Muscle of leg (tissue), 3 donors: ENCODE measurements at regions not wholly inside any gene's neighbourhood (a gene's known extent, or its start where the extent isn't known, plus 50 kb on each side); places are given as distances from the start of the nearest gene placed in this dataset.

Experiments used
- DNase-seq: peaks from one replicate; pipeline ENCODE4 v3.0.0; 2013
- H3K27ac ChIP-seq: one replicate; pipeline ENCODE4 v1.5.1; 2013; ENCODE audit warnings: mild to moderate bottlenecking, low read length, control low read depth
- H3K27me3 ChIP-seq: one replicate; pipeline ENCODE4 v1.6.1; 2013; ENCODE audit warnings: low read length; ENCODE audit not compliant: control insufficient read depth, insufficient read depth
- H3K36me3 ChIP-seq: one replicate; pipeline ENCODE4 v1.6.1; 2013; ENCODE audit warnings: low read length; ENCODE audit not compliant: control insufficient read depth, insufficient read depth
- H3K4me1 ChIP-seq: one replicate; pipeline ENCODE4 v1.6.1; 2013; ENCODE audit warnings: low read length; ENCODE audit not compliant: control insufficient read depth, insufficient read depth
- H3K4me3 ChIP-seq: one replicate; pipeline ENCODE4 v1.5.1; 2013; ENCODE audit warnings: low read length, control low read depth
- H3K9me3 ChIP-seq: replicated peaks from 2 replicates; pipeline ENCODE4 v1.6.1; 2013; ENCODE audit warnings: low read depth, low read length; ENCODE audit not compliant: control insufficient read depth
- WGBS: methylation state at CpG from one replicate; pipeline ENCODE4 v1.1.5; 2013; ENCODE audit warnings: missing lambda C conversion rate; ENCODE audit not compliant: insufficient coverage; 5-methylcytosine and 5-hydroxymethylcytosine counted together

- DNase-seq, result no peak
- WGBS, result 100% methylated on average over 1 of the region's 5 CpGs
- no peak overlapping the region for H3K27ac ChIP-seq
- no peaks in the 10 kb centered on the region for H3K27me3 ChIP-seq
- H3K9me3 ChIP-seq, result no peaks in the 10 kb centered on the region
- no peaks in the 10 kb centered on the region for H3K4me1 ChIP-seq
- H3K36me3 ChIP-seq, result no peaks in the 10 kb centered on the region
- H3K4me3 ChIP-seq, result no peak overlapping the region
These were observed 71.7 kb upstream of the TRIO start for GRCh38 chr5:14071433-14071832.

GRCh38 chr5:14069021-14069420 is 74.1 kb upstream of the TRIO start:
- Histone ChIP-seq H3K36me3 (no peaks in the 10 kb centered on the region), H3K27me3 (no peaks in the 10 kb centered on the region), H3K9me3 (no peaks in the 10 kb centered on the region), H3K4me3 (no peak overlapping the region), H3K4me1 (no peaks in the 10 kb centered on the region), H3K27ac (no peak overlapping the region)
- 59% methylated on average over 4 of the region's 7 CpGs for WGBS
- DNase-seq, result no peak

GRCh38 chr5:14068136-14068535 is 75.0 kb upstream of the TRIO start:
- no peaks in the 10 kb centered on the region for H3K9me3 ChIP-seq
- WGBS, result no CpG with 5 or more reads among the region's 4 CpGs
- no peaks in the 10 kb centered on the region for H3K27me3 ChIP-seq
- DNase-seq, result no peak
- H3K36me3 ChIP-seq, result no peaks in the 10 kb centered on the region
- H3K4me3 ChIP-seq, result no peak overlapping the region
- no peak overlapping the region for H3K27ac ChIP-seq
- no peaks in the 10 kb centered on the region for H3K4me1 ChIP-seq

GRCh38 chr5:14066326-14066725 is 76.8 kb upstream of the TRIO start:
- Histone ChIP-seq H3K27ac (no peak overlapping the region), H3K9me3 (no peaks in the 10 kb centered on the region), H3K36me3 (no peaks in the 10 kb centered on the region), H3K27me3 (no peaks in the 10 kb centered on the region), H3K4me1 (no peaks in the 10 kb centered on the region), H3K4me3 (no peak overlapping the region)
- no peak for DNase-seq

- Histone ChIP-seq H3K9me3 (no peaks in the 10 kb centered on the region), H3K27me3 (no peaks in the 10 kb centered on the region), H3K4me3 (no peak overlapping the region), H3K4me1 (no peaks in the 10 kb centered on the region), H3K27ac (no peak overlapping the region), H3K36me3 (no peaks in the 10 kb centered on the region)
- WGBS, result no CpG with 5 or more reads among the region's 1 CpG
- DNase-seq, result no peak
These were observed 78.3 kb upstream of the TRIO start for GRCh38 chr5:14064841-14065240.

GRCh38 chr5:14063691-14064090 is 79.5 kb upstream of the TRIO start:
- WGBS, result 67% methylated on average over 1 of the region's 1 CpG
- Histone ChIP-seq H3K9me3 (no peaks in the 10 kb centered on the region), H3K4me3 (no peak overlapping the region), H3K27ac (no peak overlapping the region), H3K36me3 (no peaks in the 10 kb centered on the region), H3K27me3 (no peaks in the 10 kb centered on the region), H3K4me1 (no peaks in the 10 kb centered on the region)
- no peak for DNase-seq

- Histone ChIP-seq H3K36me3 (no peaks in the 10 kb centered on the region), H3K27ac (no peak overlapping the region), H3K27me3 (no peaks in the 10 kb centered on the region), H3K9me3 (no peaks in the 10 kb centered on the region), H3K4me1 (no peaks in the 10 kb centered on the region), H3K4me3 (no peak overlapping the region)
- DNase-seq, result no peak
- no CpG with 5 or more reads among the region's 4 CpGs for WGBS
These were observed 80.0 kb upstream of the TRIO start for GRCh38 chr5:14063138-14063537.

GRCh38 chr5:14062178-14062577 is 81.0 kb upstream of the TRIO start:
- Histone ChIP-seq H3K4me1 (no peaks in the 10 kb centered on the region), H3K36me3 (no peaks in the 10 kb centered on the region), H3K4me3 (no peak overlapping the region), H3K27me3 (no peaks in the 10 kb centered on the region), H3K9me3 (no peaks in the 10 kb centered on the region), H3K27ac (no peak overlapping the region)
- no peak for DNase-seq
- no CpG with 5 or more reads among the region's 2 CpGs for WGBS

- H3K36me3 ChIP-seq, result no peaks in the 10 kb centered on the region
- 94% methylated on average over 4 of the region's 5 CpGs for WGBS
- no peaks in the 10 kb centered on the region for H3K27me3 ChIP-seq
- H3K4me1 ChIP-seq, result no peaks in the 10 kb centered on the region
- no peaks in the 10 kb centered on the region for H3K9me3 ChIP-seq
- H3K4me3 ChIP-seq, result no peak overlapping the region
- DNase-seq, result no peak
- no peak overlapping the region for H3K27ac ChIP-seq
These were observed 82.0 kb upstream of the TRIO start for GRCh38 chr5:14061106-14061505.

- Histone ChIP-seq H3K27ac (no peak overlapping the region), H3K36me3 (no peaks in the 10 kb centered on the region), H3K4me3 (no peak overlapping the region), H3K9me3 (no peaks in the 10 kb centered on the region), H3K4me1 (no peaks in the 10 kb centered on the region), H3K27me3 (no peaks in the 10 kb centered on the region)
- WGBS, result 92% methylated on average over 2 of the region's 3 CpGs
- DNase-seq, result no peak
These were observed 82.9 kb upstream of the TRIO start for GRCh38 chr5:14060218-14060617.

- Histone ChIP-seq H3K9me3 (no peaks in the 10 kb centered on the region), H3K27me3 (no peaks in the 10 kb centered on the region), H3K36me3 (no peaks in the 10 kb centered on the region), H3K27ac (no peak overlapping the region), H3K4me1 (no peaks in the 10 kb centered on the region), H3K4me3 (no peak overlapping the region)
- no peak for DNase-seq
- WGBS, result no CpG with 5 or more reads among the region's 2 CpGs
These were observed 83.3 kb upstream of the TRIO start for GRCh38 chr5:14059810-14060209.
